Liver (tissue), 8 donors: ENCODE measurements at regions not wholly inside any gene's neighbourhood (a gene's known extent, or its start where the extent isn't known, plus 50 kb on each side); places are given as distances from the start of the nearest gene placed in this dataset.

ENCODE experiments used
- DNase-seq: peaks from one replicate; pipeline ENCODE4 v3.0.0-alpha.2; 2017; ENCODE audit warnings: low spot score
- H3K27ac ChIP-seq, 2 donors: one replicate each; pipeline ENCODE4 v1.7.0; 2013; ENCODE audit warnings: inconsistent platforms in 2 of 2, low read length in 2 of 2, control low read depth in 1 of 2, low read depth in 1 of 2, mild to moderate bottlenecking in 1 of 2
- H3K27me3 ChIP-seq, 4 donors: one replicate each; pipeline versions ENCODE4 v1.6.1 to v1.7.0; 2013; ENCODE audit warnings: low read length in 3 of 4, inconsistent platforms in 1 of 4, mild to moderate bottlenecking in 1 of 4, moderate library complexity in 1 of 4; ENCODE audit not compliant: control insufficient read depth in 4 of 4, insufficient read depth in 4 of 4
- H3K36me3 ChIP-seq, 4 donors: one replicate each; pipeline versions ENCODE4 v1.6.1 to v1.7.0; 2013; ENCODE audit warnings: low read length in 3 of 4, mild to moderate bottlenecking in 3 of 4, low read depth in 1 of 4, moderate library complexity in 1 of 4; ENCODE audit not compliant: control insufficient read depth in 4 of 4, insufficient read depth in 3 of 4
- H3K4me1 ChIP-seq, 4 donors: one replicate each; pipeline versions ENCODE4 v1.6.1 to v1.7.0; 2013; ENCODE audit warnings: low read length in 3 of 4, mild to moderate bottlenecking in 3 of 4, moderate library complexity in 1 of 4; ENCODE audit not compliant: control insufficient read depth in 4 of 4, insufficient read depth in 4 of 4
- H3K4me3 ChIP-seq, 3 donors: one replicate each; pipeline versions ENCODE4 v1.6.1 to v1.7.0; 2013; ENCODE audit warnings: low read length in 3 of 3, control low read depth in 1 of 3, low read depth in 1 of 3, mild to moderate bottlenecking in 1 of 3
- H3K9ac ChIP-seq, 2 donors: one replicate each; pipeline ENCODE4 v1.7.0; 2013; ENCODE audit warnings: low read length in 2 of 2, mild to moderate bottlenecking in 2 of 2, moderate library complexity in 2 of 2, control low read depth in 1 of 2, low read depth in 1 of 2
- H3K9me3 ChIP-seq, 4 donors: one replicate each; pipeline versions ENCODE4 v1.6.1 to v1.7.0; 2013; ENCODE audit warnings: low read length in 3 of 4; ENCODE audit not compliant: control insufficient read depth in 4 of 4
- ATF3 ChIP-seq: IDR thresholded peaks from 2 replicates; pipeline ENCODE4 v1.6.1; 2016; ENCODE audit warnings: antibody characterized with exemption
- CTCF ChIP-seq: fragments of 150-350 bp; IDR thresholded peaks from 2 replicates; pipeline ENCODE4 v1.5.1; 2017; ENCODE audit warnings: improper control_type of control experiment, low read depth, low read length; ENCODE audit not compliant: missing input control
- EGR1 ChIP-seq, 2 donors: IDR thresholded peaks; 2 replicates each; pipeline ENCODE4 v1.6.1; 2016 to 2018; ENCODE audit warnings: antibody characterized with exemption in 2 of 2, low read depth in 2 of 2
- FOXA1 ChIP-seq: IDR thresholded peaks from 2 replicates; pipeline ENCODE4 v1.6.1; 2016; ENCODE audit warnings: antibody characterized with exemption
- FOXA2 ChIP-seq: IDR thresholded peaks from 2 replicates; pipeline ENCODE4 v1.6.1; 2016; ENCODE audit warnings: antibody characterized with exemption
- GABPA ChIP-seq, 2 donors: IDR thresholded peaks in 1 of 2; conservative IDR thresholded peaks in 1 of 2; 2 replicates each; pipeline ENCODE4 v1.6.1; 2016; ENCODE audit warnings: antibody characterized with exemption in 2 of 2, mild to moderate bottlenecking in 1 of 2, moderate library complexity in 1 of 2
- HNF4A ChIP-seq, 2 donors: conservative IDR thresholded peaks; 2 replicates each; pipeline ENCODE4 v1.6.1; 2016; ENCODE audit warnings: antibody characterized with exemption in 2 of 2, mild to moderate bottlenecking in 2 of 2
- HNF4G ChIP-seq: IDR thresholded peaks from 2 replicates; pipeline ENCODE4 v1.6.1; 2016; ENCODE audit warnings: antibody characterized with exemption
- JUND ChIP-seq, 2 donors: IDR thresholded peaks; 2 replicates each; pipeline ENCODE4 v1.6.1; 2016; ENCODE audit warnings: antibody characterized with exemption in 2 of 2
- MAX ChIP-seq: IDR thresholded peaks from 2 replicates; pipeline ENCODE4 v1.6.1; 2016; ENCODE audit warnings: antibody characterized with exemption
- NR2F2 ChIP-seq: IDR thresholded peaks from 2 replicates; pipeline ENCODE4 v1.6.1; 2016; ENCODE audit warnings: antibody characterized with exemption
- RAD21 ChIP-seq, 2 donors: IDR thresholded peaks; 2 replicates each; pipeline ENCODE4 v1.6.1; 2016; ENCODE audit warnings: antibody characterized with exemption in 2 of 2, mild to moderate bottlenecking in 2 of 2
- REST ChIP-seq: IDR thresholded peaks from 2 replicates; pipeline ENCODE4 v1.6.1; 2016; ENCODE audit warnings: antibody characterized with exemption, mild to moderate bottlenecking
- RXRA ChIP-seq, 2 donors: IDR thresholded peaks; 2 replicates each; pipeline ENCODE4 v1.6.1; 2017 to 2018; ENCODE audit warnings: antibody characterized with exemption in 2 of 2, mild to moderate bottlenecking in 1 of 2
- SP1 ChIP-seq: IDR thresholded peaks from 2 replicates; pipeline ENCODE4 v1.6.1; 2018; ENCODE audit warnings: antibody characterized with exemption, mild to moderate bottlenecking
- TAF1 ChIP-seq: conservative IDR thresholded peaks from 2 replicates; pipeline ENCODE4 v1.6.1; 2016; ENCODE audit warnings: antibody characterized with exemption, mild to moderate bottlenecking
- YY1 ChIP-seq: IDR thresholded peaks from 2 replicates; pipeline ENCODE4 v1.6.1; 2016; ENCODE audit warnings: antibody characterized with exemption, mild to moderate bottlenecking
- ZBTB33 ChIP-seq: IDR thresholded peaks from 2 replicates; pipeline ENCODE4 v1.6.1; 2016; ENCODE audit warnings: antibody characterized with exemption
- WGBS: extraction: QIAGEN DNeasy Blood & Tissue Kit; methylation state at CpG from one replicate; pipeline ENCODE4 v1.1.7; 2013; 5-methylcytosine and 5-hydroxymethylcytosine counted together
- donor health status: healthy.
- donor health status: healthy.
- donor health status: healthy.
- donor health status: healthy.
- donor health status: healthy.

GRCh38 chr2:23137166-23137565 lies 247.8 kb upstream of the KLHL29 start:
- no peaks in the 10 kb centered on the region for H3K27me3 ChIP-seq
- no peak for TF ChIP-seq YY1
- H3K9me3 ChIP-seq = no peaks in the 10 kb centered on the region
- H3K9ac ChIP-seq = no peak overlapping the region
- no peak for DNase-seq
- H3K27ac ChIP-seq = no peak overlapping the region
- H3K4me3 ChIP-seq = no peak overlapping the region
- WGBS = 91% methylated on average over 2 of the region's 2 CpGs
- peaks cover 0 to 12% (median 1%) of the 10 kb centered on the region in 4 donors for H3K4me1 ChIP-seq
- no peaks in the 10 kb centered on the region for H3K36me3 ChIP-seq

- Histone ChIP-seq H3K36me3 (no peaks in the 10 kb centered on the region), H3K4me1 (no peaks in the 10 kb centered on the region), H3K27ac (no peak overlapping the region), H3K9me3 (no peaks in the 10 kb centered on the region), H3K27me3 (no peaks in the 10 kb centered on the region), H3K4me3 (no peak overlapping the region), H3K9ac (no peak overlapping the region)
- TF ChIP-seq NR2F2 (no peak), GABPA (IDR thresholded peaks at IDR 0.05 in 1 of 2, conservative IDR thresholded peaks at IDR 0.05 in 1 of 2) (no peak), YY1 (no peak), HNF4G (no peak), RAD21 (IDR thresholded peaks at IDR 0.05) (no peak), FOXA1 (no peak), TAF1 (no peak), JUND (IDR thresholded peaks at IDR 0.05) (no peak), FOXA2 (no peak), REST (no peak), EGR1 (IDR thresholded peaks at IDR 0.05; ENCODE audit: low read depth in 2 of 2) (no peak), MAX (no peak), RXRA (IDR thresholded peaks at IDR 0.05) (no peak), HNF4A (conservative IDR thresholded peaks at IDR 0.05) (no peak), ATF3 (no peak), ZBTB33 (no peak), SP1 (no peak), CTCF (no peak)
- DNase-seq = no peak
- WGBS = 79% methylated on average over 4 of the region's 4 CpGs
Measured at GRCh38 chr2:23138701-23139100, 246.3 kb upstream of the KLHL29 start.
